Stomach (tissue), 8 donors: ENCODE measurements at regions not wholly inside any gene's neighbourhood (a gene's known extent, or its start where the extent isn't known, plus 50 kb on each side); places are given as distances from the start of the nearest gene placed in this dataset.
"Not testable (repeated sequence)": the region's sequence is repeated elsewhere in the genome, so short reads cannot be mapped to it uniquely, and the experiment has no call there.

Source experiments
- DNase-seq, 2 donors: peaks; one replicate each; pipeline versions ENCODE4 v3.0.0 to v3.0.0-alpha.2; 2013 to 2019
- H3K27ac ChIP-seq, 5 donors: fragments of 200-600 bp in 4 of 5; sonication (generic) in 4 of 5; one replicate each; pipeline ENCODE4 v1.5.1; 2013 to 2019; ENCODE audit warnings: mild to moderate bottlenecking in 1 of 5, moderate library complexity in 1 of 5
- H3K27me3 ChIP-seq, 3 donors: fragments of 200-600 bp; sonication (generic); one replicate each; pipeline ENCODE4 v1.5.1; 2017 to 2019; ENCODE audit warnings: mixed run types in 1 of 3
- H3K36me3 ChIP-seq, 4 donors: fragments of 200-600 bp; sonication (generic); 1 replicate in 3 of 4; 2 replicates in 1 of 4; pipeline ENCODE4 v1.5.1; 2016 to 2019
- H3K4me1 ChIP-seq, 4 donors: fragments of 200-600 bp; sonication (generic); one replicate each; pipeline ENCODE4 v1.5.1; 2016 to 2019
- H3K4me3 ChIP-seq, 4 donors: fragments of 200-600 bp; sonication (generic) in 3 of 4; one replicate each; pipeline ENCODE4 v1.5.1; 2016 to 2019; ENCODE audit warnings: mild to moderate bottlenecking in 1 of 4
- H3K9me3 ChIP-seq, 4 donors: fragments of 200-600 bp; sonication (generic); one replicate each; pipeline ENCODE4 v1.5.1; 2016 to 2019
- EP300 ChIP-seq: sonication (generic); formaldehyde crosslinking; IDR thresholded peaks from one replicate; pipeline ENCODE4 v1.6.1; 2017; ENCODE audit warnings: antibody characterized with exemption
- POLR2A ChIP-seq, 4 donors: fragments of 450-650 bp; IDR thresholded peaks; one replicate each; pipeline ENCODE4 v1.6.1; 2016; ENCODE audit warnings: antibody characterized with exemption in 4 of 4, control low read depth in 2 of 4, mild to moderate bottlenecking in 1 of 4, moderate library complexity in 1 of 4
- POLR2AphosphoS5 ChIP-seq, 3 donors: sonication (generic); formaldehyde crosslinking; IDR thresholded peaks; one replicate each; pipeline ENCODE4 v1.6.1; 2016; ENCODE audit warnings: antibody characterized with exemption in 3 of 3
- WGBS, 5 donors: extraction: QIAGEN DNeasy Blood & Tissue Kit in 3 of 5; methylation state at CpG; one replicate each; pipeline versions ENCODE4 v1.1.5 to v1.1.7; 2013 to 2018; 5-methylcytosine and 5-hydroxymethylcytosine counted together
- intact Hi-C: fragments of 100-400 bp; cut with DNase I; formaldehyde crosslinking; loops from one replicate; pipeline ENCODE4 v1.15.1; 2023; ENCODE audit warnings: low total_unique reads
- TF ChIP-seq, protein P1 (sequence below), 7 experiments: fragments of 450-650 bp in 4 of 7; fragments of 200-600 bp in 3 of 7; sonication (generic) in 3 of 7; IDR thresholded peaks; one replicate each; pipeline ENCODE4 v1.5.1; 2016 to 2019; ENCODE audit warnings: antibody characterized with exemption in 7 of 7, control low read depth in 2 of 7, mild to moderate bottlenecking in 1 of 7
- donor health status: healthy with polysubstance abuse.
- donor health status: Bipolar disorder and iron deficiency.
- donor health status: healthy.

DNA sequence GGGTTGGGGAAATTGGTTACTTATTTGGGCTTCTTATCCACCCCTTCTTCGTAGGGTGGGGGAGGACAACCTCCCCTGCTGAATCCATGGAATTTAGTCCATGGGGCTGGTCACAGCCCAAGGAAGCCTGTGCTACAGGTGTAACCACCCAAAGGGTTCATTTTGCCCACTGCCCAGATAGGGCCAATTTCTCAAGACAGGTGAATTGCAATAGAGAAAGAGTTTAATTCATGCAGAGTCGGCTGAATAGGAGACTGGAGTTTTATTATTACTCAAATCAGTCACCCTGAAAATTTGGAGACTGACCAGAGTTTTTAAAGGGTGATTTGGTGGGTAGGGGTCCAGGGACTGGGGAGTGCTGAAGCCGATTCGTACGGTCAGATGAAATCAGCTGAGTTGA is 101.5 kb upstream of the HS3ST2 start:
- Histone ChIP-seq H3K27ac (no peak overlapping the region), H3K9me3 (peaks cover 0 to 34% (median 26%) of the 10 kb centered on the region in 4 donors), H3K4me1 (no peaks in the 10 kb centered on the region), H3K36me3 (no peaks in the 10 kb centered on the region), H3K27me3 (no peaks in the 10 kb centered on the region), H3K4me3 (no peak overlapping the region)
- TF ChIP-seq, protein P1, sequence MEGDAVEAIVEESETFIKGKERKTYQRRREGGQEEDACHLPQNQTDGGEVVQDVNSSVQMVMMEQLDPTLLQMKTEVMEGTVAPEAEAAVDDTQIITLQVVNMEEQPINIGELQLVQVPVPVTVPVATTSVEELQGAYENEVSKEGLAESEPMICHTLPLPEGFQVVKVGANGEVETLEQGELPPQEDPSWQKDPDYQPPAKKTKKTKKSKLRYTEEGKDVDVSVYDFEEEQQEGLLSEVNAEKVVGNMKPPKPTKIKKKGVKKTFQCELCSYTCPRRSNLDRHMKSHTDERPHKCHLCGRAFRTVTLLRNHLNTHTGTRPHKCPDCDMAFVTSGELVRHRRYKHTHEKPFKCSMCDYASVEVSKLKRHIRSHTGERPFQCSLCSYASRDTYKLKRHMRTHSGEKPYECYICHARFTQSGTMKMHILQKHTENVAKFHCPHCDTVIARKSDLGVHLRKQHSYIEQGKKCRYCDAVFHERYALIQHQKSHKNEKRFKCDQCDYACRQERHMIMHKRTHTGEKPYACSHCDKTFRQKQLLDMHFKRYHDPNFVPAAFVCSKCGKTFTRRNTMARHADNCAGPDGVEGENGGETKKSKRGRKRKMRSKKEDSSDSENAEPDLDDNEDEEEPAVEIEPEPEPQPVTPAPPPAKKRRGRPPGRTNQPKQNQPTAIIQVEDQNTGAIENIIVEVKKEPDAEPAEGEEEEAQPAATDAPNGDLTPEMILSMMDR (IDR thresholded peaks at IDR 0.05), result no peak
- no peak for TF ChIP-seq POLR2AphosphoS5 (IDR thresholded peaks at IDR 0.05)
- TF ChIP-seq POLR2A (IDR thresholded peaks at IDR 0.05), result no peak
- TF ChIP-seq EP300, result no peak
- no peak for DNase-seq
- 83 to 91% (median 89%) methylated on average over 5 of the region's 5 CpGs for WGBS, 5 donors
- intact Hi-C loops, result no loop called here

DNA sequence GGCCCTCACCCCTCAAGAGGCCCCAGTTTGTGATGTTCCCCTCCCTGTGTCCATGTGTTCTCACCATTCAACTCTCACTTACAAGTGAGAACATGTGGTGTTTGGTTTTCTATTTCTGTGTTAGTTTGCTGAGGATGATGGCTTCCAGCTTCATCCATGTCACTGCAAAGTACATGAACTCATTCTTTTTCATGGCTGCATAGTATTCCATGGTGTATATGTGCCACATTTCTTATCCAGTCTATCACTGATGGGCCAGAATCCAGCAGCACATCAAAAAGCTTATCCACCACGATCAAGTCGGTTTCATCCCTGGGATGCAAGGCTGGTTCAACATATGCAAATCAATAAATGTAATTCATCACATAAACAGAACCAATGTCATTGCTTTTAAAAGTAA is 95.4 kb upstream of the HS3ST2 start:
- H3K27ac ChIP-seq, H3K4me3 ChIP-seq, intact Hi-C loops, H3K4me1 ChIP-seq, H3K27me3 ChIP-seq, H3K36me3 ChIP-seq, DNase-seq, H3K9me3 ChIP-seq: not testable (repeated sequence)
- WGBS, 5 donors, result 79 to 91% (median 88%) methylated on average over 2 of the region's 2 CpGs

DNA sequence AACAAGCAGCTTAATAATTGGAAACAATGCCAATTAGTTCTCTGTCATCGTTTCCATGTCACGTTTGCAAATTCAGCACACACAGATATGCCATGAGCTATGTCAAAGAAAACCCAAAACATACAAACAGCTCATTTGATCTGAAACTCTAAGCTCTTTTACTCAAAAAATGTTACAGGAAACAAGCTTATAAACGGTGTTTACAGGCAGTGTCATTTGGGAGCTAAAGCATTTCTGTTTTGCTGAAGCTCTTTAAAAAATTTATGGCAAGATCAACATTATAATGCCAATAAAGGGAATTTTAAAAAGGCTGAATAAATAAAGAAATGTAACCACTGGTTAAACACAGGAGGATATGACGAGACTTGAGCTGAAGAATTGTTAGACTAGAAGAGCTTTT is 94.0 kb upstream of the HS3ST2 start:
- H3K36me3 ChIP-seq, result no peaks in the 10 kb centered on the region
- no peak for DNase-seq
- H3K4me1 ChIP-seq, result no peaks in the 10 kb centered on the region
- intact Hi-C loops, result no loop called here
- WGBS, 5 donors, result 24 to 42% (median 32%) methylated on average over 4 of the region's 4 CpGs
- H3K27me3 ChIP-seq, result peaks cover 0 to 9% (median 0%) of the 10 kb centered on the region in 3 donors
- no peak for TF ChIP-seq POLR2A (IDR thresholded peaks at IDR 0.05)
- no peak overlapping the region for H3K27ac ChIP-seq
- no peak overlapping the region for H3K4me3 ChIP-seq
- no peaks in the 10 kb centered on the region for H3K9me3 ChIP-seq

DNA sequence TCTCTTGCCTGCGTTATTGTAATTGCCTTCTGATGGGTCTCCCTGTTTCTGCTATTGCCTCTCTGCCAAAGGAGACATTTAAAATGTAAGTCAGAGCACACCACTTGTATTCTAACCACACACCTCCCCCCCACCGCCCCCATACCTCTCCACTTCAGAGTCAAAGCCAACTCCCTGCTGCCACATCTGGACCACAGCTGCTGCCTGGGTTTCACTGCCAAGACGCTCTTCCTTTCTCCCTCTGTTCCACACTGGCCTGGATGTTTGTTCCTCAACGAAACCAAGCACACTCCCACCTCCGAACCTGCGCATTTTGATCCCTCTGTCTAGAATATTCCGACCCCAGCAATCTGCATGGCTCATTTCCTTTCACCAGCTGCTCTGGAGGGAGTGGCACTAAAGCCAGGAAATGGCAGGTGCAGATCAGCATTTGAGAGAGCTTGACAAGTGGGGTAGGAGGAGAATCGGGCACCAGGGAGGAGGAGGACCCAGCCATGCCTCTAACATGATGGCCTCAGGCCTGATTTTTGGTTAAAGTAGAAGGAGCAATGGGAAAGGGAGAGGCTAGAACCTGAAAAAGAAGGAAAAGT is 92.4 kb upstream of the HS3ST2 start:
- intact Hi-C loops, result no loop called here
- peak in 1 of 2 donors; percentile 16 for DNase-seq
- no peak overlapping the region for H3K4me3 ChIP-seq
- H3K4me1 ChIP-seq, result no peaks in the 10 kb centered on the region
- H3K27ac ChIP-seq, result no peak overlapping the region
- 63 to 76% (median 70%) methylated on average over 8 of the region's 8 CpGs for whole genome bisulfite sequencing, 5 donors
- TF ChIP-seq POLR2A (IDR thresholded peaks at IDR 0.05), result no peak
- TF ChIP-seq EP300, result no peak
- no peak for TF ChIP-seq POLR2AphosphoS5 (IDR thresholded peaks at IDR 0.05)
- TF ChIP-seq, protein P1 (IDR thresholded peaks at IDR 0.05), result no peak
- peaks cover 0 to 9% (median 0%) of the 10 kb centered on the region in 3 donors for H3K27me3 ChIP-seq
- no peaks in the 10 kb centered on the region for H3K9me3 ChIP-seq
- no peaks in the 10 kb centered on the region for H3K36me3 ChIP-seq

DNA sequence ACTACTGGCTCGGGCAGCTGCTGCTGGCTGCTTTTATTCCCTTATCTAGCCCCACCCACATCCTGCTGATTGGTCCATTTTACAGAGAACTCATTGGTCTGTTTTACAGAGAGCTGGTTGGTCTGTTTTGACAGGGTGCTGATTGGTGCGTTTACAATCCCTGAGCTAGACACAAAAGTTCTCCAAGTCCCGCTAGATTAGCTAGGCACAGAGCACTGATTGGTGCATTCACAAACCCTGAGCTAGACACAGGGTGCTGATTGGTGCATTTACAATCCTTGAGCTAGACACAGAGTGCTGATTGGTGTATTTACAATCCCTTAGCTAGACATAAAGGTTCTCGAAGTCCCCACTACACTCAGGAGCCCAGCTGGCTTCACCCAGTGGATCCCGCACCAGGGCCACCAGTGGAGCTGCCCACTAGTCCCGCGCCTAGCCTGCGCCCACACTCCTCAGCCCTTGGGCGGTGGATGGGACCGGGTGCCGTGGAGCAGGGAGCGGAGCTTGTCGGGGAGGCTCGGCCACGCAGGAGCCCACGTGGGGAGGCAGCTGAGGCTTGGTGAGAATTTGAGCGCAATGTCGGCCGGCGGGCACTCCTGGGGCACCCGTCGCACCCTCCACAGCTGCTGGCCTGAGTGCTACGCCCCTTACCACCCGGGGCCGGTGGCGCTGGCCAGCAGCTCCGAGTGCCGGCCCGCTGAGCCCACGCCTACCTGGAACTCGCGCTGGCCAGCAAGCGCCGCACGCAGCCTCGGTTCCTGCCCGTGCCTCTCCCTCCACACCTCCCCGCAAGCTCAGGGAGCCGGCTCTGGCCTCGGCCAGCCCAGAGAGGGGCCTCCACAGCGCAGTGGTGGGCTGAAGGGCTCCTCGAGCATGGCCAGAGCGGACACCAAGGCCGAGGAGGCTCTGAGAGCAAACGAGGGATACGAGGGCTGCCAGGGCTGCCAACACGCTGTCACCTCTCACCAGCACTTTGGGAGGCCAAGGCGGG is 91.1 kb upstream of the HS3ST2 start:
- peaks cover 5 to 10% (median 5%) of the 10 kb centered on the region in 4 donors for H3K4me1 ChIP-seq
- intact Hi-C loops, H3K27ac ChIP-seq, H3K36me3 ChIP-seq, H3K9me3 ChIP-seq, H3K4me3 ChIP-seq, DNase-seq, H3K27me3 ChIP-seq: not testable (repeated sequence)
- 92 to 94% (median 93%) methylated on average over 23 to 48 of the region's 48 CpGs for WGBS, 5 donors
